ENCODE measurements at regions not wholly inside any gene's neighbourhood (a gene's known extent, or its start where the extent isn't known, plus 50 kb on each side); places are given as distances from the start of the nearest gene placed in this dataset.

GRCh38 chr16:86444661-86445060 is 65.7 kb upstream of the FOXF1 start:
- TF ChIP-seq CTCF (conservative IDR thresholded peaks at IDR 0.05; ENCODE audit: low read depth, low read length) = no peak
- no peak for TF ChIP-seq EZH2phosphoT487 (IDR thresholded peaks at IDR 0.05; ENCODE audit: borderline replicate concordance, low read length)
- no peak for TF ChIP-seq EZH2 (IDR thresholded peaks at IDR 0.05; ENCODE audit: low read length, unreplicated experiment)

Measured in PC-3 (cell line).